ENCODE measurements at regions not wholly inside any gene's neighbourhood (a gene's known extent, or its start where the extent isn't known, plus 50 kb on each side); places are given as distances from the start of the nearest gene placed in this dataset.

DNA sequence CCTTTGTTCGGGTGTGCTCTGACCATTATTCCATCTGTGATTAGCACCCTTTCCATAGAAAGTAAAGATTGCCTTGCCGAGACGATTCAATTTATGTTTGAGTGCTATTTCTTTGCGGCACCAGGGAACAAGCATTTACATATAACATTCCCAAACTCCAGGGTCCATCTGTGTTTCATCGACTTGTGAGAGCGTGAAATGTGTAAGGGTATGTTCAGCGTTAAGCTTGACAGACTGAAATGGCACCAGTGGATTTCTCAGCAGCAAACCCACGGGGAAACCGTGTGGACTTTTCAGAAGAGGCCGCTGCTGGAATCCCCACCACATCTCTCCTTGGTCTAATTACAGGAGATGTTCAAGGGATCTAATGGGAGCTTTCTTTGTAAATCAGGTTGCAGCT is 270.5 kb downstream of the TCERG1L start:
- Histone ChIP-seq H3K4me2 (ENCODE audit: insufficient read depth, insufficient read length, low read length) (no peak overlapping the region), H3K56ac (ENCODE audit: insufficient read length, low read depth, low read length) (no peak overlapping the region), H3K79me2 (ENCODE audit: insufficient read depth, low read length) (no peaks in the 10 kb centered on the region), H2BK20ac (ENCODE audit: low read depth, low read length, poor library complexity, severe bottlenecking) (no peak overlapping the region), H3K27ac (ENCODE audit: insufficient read length, low read depth, low read length) (no peak overlapping the region), H3K9me3 (ENCODE audit: control insufficient read depth, low read depth, low read length) (peaks cover 14% of the 10 kb centered on the region), H3K9ac (ENCODE audit: extremely low read depth, insufficient read length, low read length) (no peak overlapping the region), H3K27me3 (ENCODE audit: insufficient read depth, low read length) (no peaks in the 10 kb centered on the region), H2AK5ac (ENCODE audit: insufficient read length, low read length) (no peak overlapping the region), H4K8ac (replicated peaks; ENCODE audit: insufficient read length, low read depth, low read length) (no peak overlapping the region), H3K79me1 (ENCODE audit: insufficient read depth, low read depth, low read length, poor library complexity, severe bottlenecking) (no peaks in the 10 kb centered on the region), H2AFZ (ENCODE audit: low read length) (no peak overlapping the region), H4K5ac (ENCODE audit: insufficient read length, low read depth, low read length) (no peak overlapping the region), H4K20me1 (ENCODE audit: control insufficient read depth, insufficient read depth, insufficient read length) (no peaks in the 10 kb centered on the region), H3K4me1 (ENCODE audit: insufficient read depth, low read length) (no peaks in the 10 kb centered on the region; the same call in 1 of the 2 replicates), H3K23ac (ENCODE audit: insufficient read length, low read depth, low read length) (no peak overlapping the region), H2BK12ac (ENCODE audit: insufficient read length, low read depth, low read length) (no peak overlapping the region), H3T11ph (ENCODE audit: low read length) (no peak overlapping the region), H2BK120ac (ENCODE audit: low read depth, low read length, poor library complexity, severe bottlenecking) (no peak overlapping the region), H4K91ac (ENCODE audit: insufficient read length, low read depth, low read length) (no peak overlapping the region), H2BK15ac (ENCODE audit: low read depth, low read length) (no peak overlapping the region), H2BK5ac (ENCODE audit: insufficient read length, low read length) (no peak overlapping the region), H3K18ac (ENCODE audit: insufficient read length, low read depth, low read length) (no peak overlapping the region), H3K23me2 (ENCODE audit: insufficient read length, low read depth, low read length, poor library complexity, severe bottlenecking) (no peaks in the 10 kb centered on the region), H3K4ac (ENCODE audit: low read depth, low read length) (no peak overlapping the region), H3K14ac (ENCODE audit: insufficient read depth, low read length) (no peak overlapping the region)
- no CpG with 5 or more reads among the region's 10 CpGs for WGBS (ENCODE audit: extremely low coverage, insufficient read length, low lambda C conversion rate)
- Mint-ChIP-seq H3K9me3 (peaks cover 24 to 29% of the 10 kb centered on the region in 2 experiments), H3K4me3 (no peak overlapping the region), H3K4me1 (peaks cover 13% of the 10 kb centered on the region in 2 experiments), H3K27me3 (ENCODE audit: low read depth) (peaks cover 15% of the 10 kb centered on the region), H3K27ac (no peak overlapping the region; a peak in 1 of 7 replicates), H3K36me3 (ENCODE audit: insufficient read depth in 1 of 3, low read depth in 3 of 3) (peaks cover 4 to 14% (median 12%) of the 10 kb centered on the region in 3 experiments)
- no peak for DNase-seq
- TF ChIP-seq, protein P1, sequence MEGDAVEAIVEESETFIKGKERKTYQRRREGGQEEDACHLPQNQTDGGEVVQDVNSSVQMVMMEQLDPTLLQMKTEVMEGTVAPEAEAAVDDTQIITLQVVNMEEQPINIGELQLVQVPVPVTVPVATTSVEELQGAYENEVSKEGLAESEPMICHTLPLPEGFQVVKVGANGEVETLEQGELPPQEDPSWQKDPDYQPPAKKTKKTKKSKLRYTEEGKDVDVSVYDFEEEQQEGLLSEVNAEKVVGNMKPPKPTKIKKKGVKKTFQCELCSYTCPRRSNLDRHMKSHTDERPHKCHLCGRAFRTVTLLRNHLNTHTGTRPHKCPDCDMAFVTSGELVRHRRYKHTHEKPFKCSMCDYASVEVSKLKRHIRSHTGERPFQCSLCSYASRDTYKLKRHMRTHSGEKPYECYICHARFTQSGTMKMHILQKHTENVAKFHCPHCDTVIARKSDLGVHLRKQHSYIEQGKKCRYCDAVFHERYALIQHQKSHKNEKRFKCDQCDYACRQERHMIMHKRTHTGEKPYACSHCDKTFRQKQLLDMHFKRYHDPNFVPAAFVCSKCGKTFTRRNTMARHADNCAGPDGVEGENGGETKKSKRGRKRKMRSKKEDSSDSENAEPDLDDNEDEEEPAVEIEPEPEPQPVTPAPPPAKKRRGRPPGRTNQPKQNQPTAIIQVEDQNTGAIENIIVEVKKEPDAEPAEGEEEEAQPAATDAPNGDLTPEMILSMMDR (conservative IDR thresholded peaks at IDR 0.05), result no peak

Measured in H9 (cell line).